Dendritic cell treated with granulocyte-macrophage colony-stimulating factor and Interleukin-4, amounts not matched to agents 40 ng/mL and 50 ng/mL, for 4 days (primary cell): ENCODE measurements at regions not wholly inside any gene's neighbourhood (a gene's known extent, or its start where the extent isn't known, plus 50 kb on each side); places are given as distances from the start of the nearest gene placed in this dataset.
"Not testable (repeated sequence)": the region's sequence is repeated elsewhere in the genome, so short reads cannot be mapped to it uniquely, and the experiment has no call there.

Experiments used
- H3K27ac Mint-ChIP-seq: one replicate; pipeline ENCODE4 v1.8.0; 2022; ENCODE audit warnings: mild to moderate bottlenecking, mixed read lengths
- H3K27me3 Mint-ChIP-seq: one replicate; pipeline ENCODE4 v1.8.0; 2022; ENCODE audit warnings: mild to moderate bottlenecking, mixed read lengths
- H3K36me3 Mint-ChIP-seq: one replicate; pipeline ENCODE4 v1.8.0; 2022; ENCODE audit warnings: low read depth, mixed read lengths
- H3K4me1 Mint-ChIP-seq: one replicate; pipeline ENCODE4 v1.8.0; 2022; ENCODE audit warnings: low read depth, mixed read lengths
- H3K4me3 Mint-ChIP-seq: one replicate; pipeline ENCODE4 v1.8.0; 2022; ENCODE audit warnings: mild to moderate bottlenecking, moderate library complexity, mixed read lengths
- H3K9me3 Mint-ChIP-seq: one replicate; pipeline ENCODE4 v1.8.0; 2022; ENCODE audit warnings: mixed read lengths
- intact Hi-C: fragments of 100-400 bp; cut with micrococcal nuclease; formaldehyde crosslinking; loops from one replicate; pipeline ENCODE4 v1.15.0; 2022

GRCh38 chr6:100088009-100088408 is 94.0 kb upstream of the MCHR2 start:
- Mint-ChIP-seq H3K4me1 (no peaks in the 10 kb centered on the region), H3K9me3 (no peaks in the 10 kb centered on the region), H3K4me3 (no peak overlapping the region), H3K36me3 (no peaks in the 10 kb centered on the region), H3K27ac (no peak overlapping the region), H3K27me3 (no peaks in the 10 kb centered on the region)
- intact Hi-C loops = no loop called here

DNA sequence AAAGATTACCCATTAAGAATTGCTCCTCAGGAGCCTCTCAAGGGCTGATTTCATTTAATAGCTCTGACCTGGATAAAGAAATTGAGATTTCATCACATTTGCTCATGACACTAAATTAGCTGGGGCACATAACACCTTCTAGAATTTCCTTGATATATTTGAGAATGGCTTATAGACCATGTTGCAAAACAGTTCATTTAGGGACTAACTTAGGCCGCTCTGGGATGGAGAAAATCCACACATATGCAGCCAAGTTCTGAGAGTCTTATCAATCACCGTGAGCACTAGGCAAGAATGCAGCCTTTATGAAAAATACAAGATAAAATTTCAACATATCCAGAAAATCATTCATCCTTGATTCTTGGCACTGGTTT is 91.0 kb upstream of the MCHR2 start:
- Mint-ChIP-seq H3K27ac (no peak overlapping the region), H3K27me3 (no peaks in the 10 kb centered on the region), H3K4me3 (no peak overlapping the region), H3K36me3 (no peaks in the 10 kb centered on the region), H3K9me3 (no peaks in the 10 kb centered on the region), H3K4me1 (no peaks in the 10 kb centered on the region)
- intact Hi-C loops = no loop called here

DNA sequence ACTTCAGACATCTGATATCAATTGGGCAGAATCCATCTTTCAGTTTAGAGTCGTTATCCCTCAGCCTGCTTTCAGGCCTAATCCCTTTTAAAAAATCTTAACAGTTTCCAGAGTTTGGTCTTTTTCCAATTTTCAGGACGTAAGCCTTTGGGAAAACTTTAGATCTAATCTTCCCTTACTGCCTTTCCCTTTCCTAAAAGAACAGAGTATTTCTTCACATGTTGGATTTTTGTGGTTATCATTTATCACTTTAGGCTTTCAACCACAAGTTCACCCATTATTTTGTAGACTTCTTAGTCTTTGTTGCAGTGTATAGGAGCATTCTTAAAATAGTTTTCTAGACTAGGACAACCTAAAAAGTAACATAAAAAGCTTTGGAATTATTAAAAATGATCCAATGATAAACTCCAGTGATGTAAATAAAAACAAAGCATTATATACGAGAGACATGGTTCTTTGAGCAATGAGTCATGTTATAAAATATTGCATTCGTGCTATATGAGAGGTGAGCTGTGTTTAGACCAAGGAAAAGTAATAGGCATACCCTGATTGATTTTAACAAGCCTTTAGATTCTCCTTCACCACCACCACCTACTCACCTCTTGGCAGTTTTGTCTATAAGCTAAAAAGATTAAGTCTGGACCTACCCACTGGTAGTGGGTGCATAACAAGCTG is 90.4 kb upstream of the MCHR2 start:
- no peaks in the 10 kb centered on the region for H3K36me3 Mint-ChIP-seq
- no peak overlapping the region for H3K4me3 Mint-ChIP-seq
- no peak overlapping the region for H3K27ac Mint-ChIP-seq
- H3K4me1 Mint-ChIP-seq = no peaks in the 10 kb centered on the region
- intact Hi-C loops = no loop called here
- no peaks in the 10 kb centered on the region for H3K27me3 Mint-ChIP-seq
- H3K9me3 Mint-ChIP-seq = no peaks in the 10 kb centered on the region

DNA sequence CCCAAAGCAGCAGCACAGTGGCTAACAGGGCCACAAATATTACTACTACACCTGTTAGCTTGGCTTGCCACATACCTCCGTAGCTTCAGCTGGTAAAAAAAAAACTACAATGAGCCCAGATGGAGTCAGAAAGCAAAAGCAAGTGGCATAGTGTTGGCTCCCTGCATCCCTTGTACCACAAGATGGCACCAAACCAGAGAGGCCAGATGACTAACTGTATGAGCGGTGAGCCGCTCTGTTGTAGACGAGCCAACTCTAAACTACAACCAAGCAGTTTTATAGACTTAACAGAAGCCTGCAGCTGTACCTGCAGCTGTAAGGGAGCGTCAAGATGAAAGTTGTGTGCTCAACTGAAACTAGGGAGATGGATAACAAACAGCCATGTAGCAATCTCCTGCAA is 84.5 kb upstream of the MCHR2 start:
- H3K4me3 Mint-ChIP-seq = no peak overlapping the region
- no peaks in the 10 kb centered on the region for H3K36me3 Mint-ChIP-seq
- no peaks in the 10 kb centered on the region for H3K9me3 Mint-ChIP-seq
- intact Hi-C loops = no loop called here
- no peaks in the 10 kb centered on the region for H3K27me3 Mint-ChIP-seq
- H3K4me1 Mint-ChIP-seq = no peaks in the 10 kb centered on the region
- H3K27ac Mint-ChIP-seq = no peak overlapping the region

DNA sequence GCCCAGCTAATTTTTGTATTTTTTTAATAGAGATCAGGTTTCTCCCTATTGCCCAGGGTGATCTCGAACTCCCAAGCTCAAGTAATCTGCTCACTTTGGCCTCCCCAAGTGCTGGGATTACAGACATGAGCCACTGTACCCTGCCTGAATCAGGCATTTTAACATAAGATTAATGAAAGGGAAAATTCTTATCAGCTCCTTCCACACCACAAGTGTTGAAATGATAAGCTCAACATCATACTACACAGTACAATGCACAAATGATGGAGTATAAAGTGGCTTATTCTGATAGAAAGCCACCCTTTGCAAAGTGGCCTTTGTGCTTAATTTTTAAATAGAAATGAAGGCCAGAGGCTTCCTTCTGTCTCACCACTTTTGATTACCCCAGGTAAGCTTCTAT is 71.3 kb upstream of the MCHR2 start:
- H3K4me3 Mint-ChIP-seq = no peak overlapping the region
- intact Hi-C loops = no loop called here
- no peaks in the 10 kb centered on the region for H3K4me1 Mint-ChIP-seq
- H3K27ac Mint-ChIP-seq = no peak overlapping the region
- H3K9me3 Mint-ChIP-seq = peaks cover 12% of the 10 kb centered on the region
- H3K36me3 Mint-ChIP-seq = no peaks in the 10 kb centered on the region
- H3K27me3 Mint-ChIP-seq = no peaks in the 10 kb centered on the region

- Mint-ChIP-seq H3K4me1 (no peaks in the 10 kb centered on the region), H3K9me3 (no peaks in the 10 kb centered on the region), H3K27me3 (no peaks in the 10 kb centered on the region), H3K4me3 (no peak overlapping the region), H3K36me3 (no peaks in the 10 kb centered on the region), H3K27ac (no peak overlapping the region)
- intact Hi-C loops = no loop called here
Observed at GRCh38 chr6:100062621-100063020, 68.6 kb upstream of the MCHR2 start.

- Mint-ChIP-seq H3K9me3 (peaks cover 9% of the 10 kb centered on the region), H3K27ac (no peak overlapping the region), H3K4me3 (no peak overlapping the region), H3K4me1 (no peaks in the 10 kb centered on the region), H3K27me3 (no peaks in the 10 kb centered on the region), H3K36me3 (no peaks in the 10 kb centered on the region)
- intact Hi-C loops = no loop called here
Observed at GRCh38 chr6:100057941-100058340, 63.9 kb upstream of the MCHR2 start.

DNA sequence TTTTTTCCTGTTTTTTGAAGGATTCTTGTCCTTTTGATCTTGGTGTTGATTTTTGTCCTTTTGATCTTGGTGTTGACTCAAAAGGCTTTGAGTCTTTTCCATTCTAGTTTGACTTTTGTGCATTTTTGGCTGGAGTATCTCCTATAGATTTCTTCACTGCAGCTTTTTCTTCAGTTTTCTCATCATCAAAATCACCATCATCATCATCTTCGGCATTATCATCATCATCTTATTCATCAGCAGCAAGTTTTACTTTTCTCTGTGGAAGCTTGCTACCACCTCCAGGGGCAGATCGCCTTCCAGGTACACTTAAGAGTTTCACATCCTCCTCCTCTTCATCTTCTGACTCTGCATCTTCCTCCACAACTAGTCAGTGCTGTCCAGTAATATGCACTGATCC is 56.5 kb upstream of the MCHR2 start:
- no peaks in the 10 kb centered on the region for H3K9me3 Mint-ChIP-seq
- no peaks in the 10 kb centered on the region for H3K36me3 Mint-ChIP-seq
- no peaks in the 10 kb centered on the region for H3K27me3 Mint-ChIP-seq
- no peak overlapping the region for H3K4me3 Mint-ChIP-seq
- no peaks in the 10 kb centered on the region for H3K4me1 Mint-ChIP-seq
- intact Hi-C loops = no loop called here
- H3K27ac Mint-ChIP-seq = no peak overlapping the region

GRCh38 chr6:100043961-100044360 is 49.9 kb upstream of the MCHR2 start:
- H3K4me1 Mint-ChIP-seq, intact Hi-C loops, H3K27ac Mint-ChIP-seq, H3K27me3 Mint-ChIP-seq, H3K36me3 Mint-ChIP-seq, H3K4me3 Mint-ChIP-seq: not testable (repeated sequence)
- H3K9me3 Mint-ChIP-seq = peaks cover 30% of the 10 kb centered on the region
